Choroid plexus epithelial cell (primary cell): ENCODE measurements at regions not wholly inside any gene's neighbourhood (a gene's known extent, or its start where the extent isn't known, plus 50 kb on each side); places are given as distances from the start of the nearest gene placed in this dataset.

ENCODE experiments used
- DNase-seq: peaks from one replicate; pipeline ENCODE4 v3.0.0-alpha.2; 2010; ENCODE audit warnings: low read depth
- H3K4me3 ChIP-seq: 2 replicates; pipeline ENCODE4 v1.5.1; 2011; ENCODE audit warnings: low read depth, mild to moderate bottlenecking, control low read depth, low read length, moderate library complexity
- CTCF ChIP-seq: conservative IDR thresholded peaks from 2 replicates; pipeline ENCODE4 v1.5.1; 2011; ENCODE audit warnings: low read depth, mild to moderate bottlenecking, control low read depth, inconsistent platforms, low read length, moderate library complexity

DNA sequence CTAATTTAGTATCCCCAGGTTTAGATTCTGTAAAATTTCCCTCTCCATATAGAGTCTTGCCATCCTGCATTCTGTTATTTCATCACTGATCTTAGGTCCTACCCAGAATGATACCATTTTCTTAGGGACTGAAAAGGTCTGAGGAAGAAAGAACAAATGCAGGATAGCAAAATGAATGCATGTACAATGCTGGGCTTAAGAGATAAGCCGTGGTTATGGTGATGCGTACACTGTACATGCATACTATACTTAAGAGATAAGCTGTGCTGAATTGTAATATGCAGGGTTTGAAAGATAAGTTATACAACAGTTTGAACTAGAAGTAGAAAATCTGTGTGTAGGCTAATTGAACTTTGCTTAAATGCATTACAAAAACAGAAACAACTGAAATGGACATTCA lies 416.2 kb downstream of the C12orf50 start:
- DNase-seq, result no peak
- no peak for TF ChIP-seq CTCF

DNA sequence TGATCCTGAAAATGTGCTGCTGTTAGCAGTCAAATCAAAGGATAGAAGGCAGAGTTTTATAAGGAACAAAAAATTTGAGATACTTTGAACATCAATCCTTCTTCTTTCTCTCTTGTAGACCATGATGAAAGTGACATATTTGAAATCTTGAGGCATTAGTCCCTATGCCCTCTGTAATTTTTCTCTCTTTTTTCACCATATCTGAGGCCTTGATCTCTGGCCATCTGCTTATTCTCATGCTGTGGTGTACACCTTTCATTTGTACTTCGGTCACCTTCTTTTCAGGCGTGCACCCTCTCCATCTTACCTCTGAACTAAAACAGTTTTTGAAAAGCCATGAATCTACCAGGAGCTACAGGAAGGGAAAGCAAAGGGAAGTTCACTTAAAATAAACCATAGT lies 420.9 kb downstream of the C12orf50 start:
- DNase-seq, result no peak
- no peak for TF ChIP-seq CTCF
- H3K4me3 ChIP-seq, result no peak overlapping the region

More for the DNA sequence above, 416.2 kb downstream of the C12orf50 start:
- H3K4me3 ChIP-seq, result no peak overlapping the region

GRCh38 chr12:87603727-87604126 lies 425.5 kb downstream of the C12orf50 start:
- H3K4me3 ChIP-seq, result no peak overlapping the region
- TF ChIP-seq CTCF, result no peak
- DNase-seq, result peak; percentile 68

DNA sequence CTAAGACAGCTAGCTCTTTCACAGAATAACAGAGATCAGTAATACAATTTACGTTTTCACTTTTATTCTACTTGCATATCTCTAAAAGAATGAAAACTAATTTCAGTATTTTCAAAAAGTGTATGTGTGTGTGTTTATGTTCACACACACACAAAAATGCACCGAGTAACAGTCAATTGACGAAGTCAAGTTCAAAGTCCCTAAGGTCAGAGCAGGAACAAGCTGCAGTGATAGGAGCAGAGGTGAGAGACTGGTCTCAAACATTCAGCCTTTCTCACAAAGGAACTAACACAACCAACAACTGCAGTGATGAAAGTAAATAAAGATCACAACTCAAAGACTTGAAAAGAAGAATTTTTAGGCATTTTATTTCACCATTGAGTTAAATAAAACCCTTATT lies 429.7 kb downstream of the C12orf50 start:
- TF ChIP-seq CTCF, result no peak
- no peak for DNase-seq

GRCh38 chr12:87597114-87597513 lies 432.1 kb downstream of the C12orf50 start:
- no peak for TF ChIP-seq CTCF
- H3K4me3 ChIP-seq, result no peak overlapping the region
- DNase-seq, result no peak

More for the DNA sequence above, 429.7 kb downstream of the C12orf50 start:
- H3K4me3 ChIP-seq, result no peak overlapping the region

DNA sequence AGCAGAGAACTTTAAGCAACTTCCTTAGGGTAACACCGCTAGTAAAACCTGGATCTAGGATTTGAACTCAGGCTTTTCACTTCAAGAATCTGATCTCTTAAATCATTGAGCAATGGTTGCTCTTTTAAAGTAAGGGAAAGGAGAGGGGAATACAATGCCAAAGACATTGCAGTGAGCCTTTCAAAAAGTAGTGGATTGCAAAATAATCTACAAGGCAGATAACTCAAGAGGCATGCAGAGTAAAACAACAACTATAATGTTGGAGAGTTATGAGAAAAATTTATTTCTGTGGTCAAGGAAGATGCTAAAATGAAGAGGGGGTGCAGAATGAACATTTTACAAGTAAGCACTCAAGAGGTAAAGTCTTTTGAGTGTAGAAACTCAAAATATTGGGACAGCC lies 432.6 kb downstream of the C12orf50 start:
- TF ChIP-seq CTCF, result no peak
- DNase-seq, result peak; percentile 73
- no peak overlapping the region for H3K4me3 ChIP-seq

- H3K4me3 ChIP-seq, result no peak overlapping the region
- TF ChIP-seq CTCF, result no peak
- DNase-seq, result no peak
Measured at GRCh38 chr12:87596134-87596533, 433.1 kb downstream of the C12orf50 start.
